ENCODE measurements at regions not wholly inside any gene's neighbourhood (a gene's known extent, or its start where the extent isn't known, plus 50 kb on each side); places are given as distances from the start of the nearest gene placed in this dataset.

DNA sequence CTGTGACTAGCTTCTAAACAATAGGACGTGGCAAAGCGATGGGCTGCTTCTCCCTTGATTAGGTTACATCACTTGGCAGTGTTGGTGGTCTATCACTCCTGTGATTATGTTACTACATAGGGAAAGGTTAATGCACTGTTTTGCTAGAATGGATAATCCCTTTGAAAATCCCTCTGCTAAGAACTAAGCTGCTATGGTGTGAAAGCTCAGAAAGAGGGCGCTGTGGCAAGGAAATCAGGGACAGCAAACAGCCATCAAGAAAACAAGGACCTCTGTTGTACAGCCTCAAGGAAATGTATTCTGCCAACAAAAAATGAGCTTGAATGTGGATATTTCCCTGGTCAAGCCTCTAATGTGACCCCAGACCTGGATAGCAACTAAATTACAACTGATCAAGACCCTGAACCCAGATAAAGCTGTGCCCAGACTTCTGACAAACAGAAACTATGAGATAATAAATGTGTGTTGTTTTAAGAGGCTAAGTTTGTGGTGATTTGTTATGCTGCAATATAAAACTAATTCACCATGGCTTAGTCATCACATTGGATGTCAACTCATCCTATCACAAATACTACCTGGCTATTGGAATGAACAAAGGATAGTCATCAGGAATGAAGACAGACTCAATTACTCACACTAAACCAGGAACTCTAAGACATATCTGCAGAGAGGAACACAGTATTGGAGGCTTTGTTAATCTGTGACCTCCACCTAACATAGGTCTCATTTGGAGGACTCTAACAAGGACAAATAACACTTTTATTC lies 1215.9 kb downstream of the EFNA5 start:
- FAIRE-seq (no peak), DNase-seq (peak in 3 of 5 donors; percentile 10 to 60 (median 51))
- Histone ChIP-seq H3K27me3 (ENCODE audit: control insufficient read depth, insufficient read depth, low read length) (no peaks in the 10 kb centered on the region), H3K27ac (ENCODE audit: low read depth in 2 of 2, low read length in 2 of 2) (no peak overlapping the region), H3K4me1 (ENCODE audit: control insufficient read depth in 2 of 3, insufficient read depth in 2 of 3, low read depth in 1 of 3, low read length in 3 of 3) (no peaks in the 10 kb centered on the region), H3K36me3 (ENCODE audit: control insufficient read depth in 2 of 3, insufficient read depth in 3 of 3, low read length in 3 of 3) (no peaks in the 10 kb centered on the region), H3K9ac (ENCODE audit: low read length in 3 of 3) (no peak overlapping the region), H3K4me3 (ENCODE audit: low read length in 3 of 3) (no peak overlapping the region), H3K9me3 (ENCODE audit: control insufficient read depth in 2 of 3, insufficient read depth in 1 of 3, low read length in 3 of 3) (no peaks in the 10 kb centered on the region)
- intact Hi-C loops (cut with DNase I): no loop called here
- TF ChIP-seq CTCF (IDR thresholded peaks at IDR 0.05; ENCODE audit: borderline replicate concordance, extremely low read depth, insufficient read depth): peak; percentile 27

DNA sequence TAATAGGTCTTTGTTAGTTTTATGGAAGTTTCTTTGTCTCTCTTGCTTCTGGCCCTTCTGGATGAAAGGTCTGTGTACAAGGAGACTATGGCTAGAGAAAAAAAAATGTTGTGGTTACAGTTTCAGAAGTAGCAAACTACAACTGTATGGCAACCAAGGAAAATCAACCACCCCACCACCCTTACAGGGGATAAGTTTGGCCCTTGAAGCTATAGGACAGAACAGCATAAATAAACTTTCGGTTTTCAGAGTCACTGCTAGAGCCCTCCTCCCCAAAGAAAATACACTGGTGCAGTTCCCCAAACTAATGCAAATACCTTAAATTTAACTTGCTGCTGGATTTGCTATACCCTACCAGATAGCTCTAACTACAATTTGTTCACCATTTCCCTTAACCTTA lies 1216.7 kb downstream of the EFNA5 start:
- H3K9me3 ChIP-seq (ENCODE audit: control insufficient read depth in 2 of 3, insufficient read depth in 1 of 3, low read length in 3 of 3): no peaks in the 10 kb centered on the region
- no peaks in the 10 kb centered on the region for H3K4me1 ChIP-seq (ENCODE audit: control insufficient read depth in 2 of 3, insufficient read depth in 2 of 3, low read depth in 1 of 3, low read length in 3 of 3)
- H3K36me3 ChIP-seq (ENCODE audit: control insufficient read depth in 2 of 3, insufficient read depth in 3 of 3, low read length in 3 of 3): no peaks in the 10 kb centered on the region
- H3K27me3 ChIP-seq (ENCODE audit: control insufficient read depth, insufficient read depth, low read length): no peaks in the 10 kb centered on the region
- H3K4me3 ChIP-seq (ENCODE audit: low read length in 3 of 3): no peak overlapping the region
- no peak overlapping the region for H3K27ac ChIP-seq (ENCODE audit: low read depth in 2 of 2, low read length in 2 of 2)
- DNase-seq (no peak), FAIRE-seq (no peak)
- TF ChIP-seq CTCF (IDR thresholded peaks at IDR 0.05; ENCODE audit: borderline replicate concordance, extremely low read depth, insufficient read depth): no peak
- intact Hi-C loops (cut with DNase I): no loop called here
- H3K9ac ChIP-seq (ENCODE audit: low read length in 3 of 3): no peak overlapping the region

- no peak for DNase-seq
- H3K4me1 ChIP-seq (ENCODE audit: control insufficient read depth in 2 of 3, insufficient read depth in 2 of 3, low read depth in 1 of 3, low read length in 3 of 3): no peaks in the 10 kb centered on the region
- no peak for TF ChIP-seq CTCF (IDR thresholded peaks at IDR 0.05; ENCODE audit: borderline replicate concordance, extremely low read depth, insufficient read depth)
- H3K4me3 ChIP-seq (ENCODE audit: low read length in 3 of 3): no peak overlapping the region
- no peaks in the 10 kb centered on the region for H3K27me3 ChIP-seq (ENCODE audit: control insufficient read depth, insufficient read depth, low read length)
- intact Hi-C loops (cut with DNase I): no loop called here
- H3K36me3 ChIP-seq (ENCODE audit: control insufficient read depth in 2 of 3, insufficient read depth in 3 of 3, low read length in 3 of 3): no peaks in the 10 kb centered on the region
- no peaks in the 10 kb centered on the region for H3K9me3 ChIP-seq (ENCODE audit: control insufficient read depth in 2 of 3, insufficient read depth in 1 of 3, low read length in 3 of 3)
- no peak overlapping the region for H3K9ac ChIP-seq (ENCODE audit: low read length in 3 of 3)
- no peak overlapping the region for H3K27ac ChIP-seq (ENCODE audit: low read depth in 2 of 2, low read length in 2 of 2)
- no peak for FAIRE-seq
These were observed 1218.7 kb downstream of the EFNA5 start for GRCh38 chr5:106451998-106452397.

DNA sequence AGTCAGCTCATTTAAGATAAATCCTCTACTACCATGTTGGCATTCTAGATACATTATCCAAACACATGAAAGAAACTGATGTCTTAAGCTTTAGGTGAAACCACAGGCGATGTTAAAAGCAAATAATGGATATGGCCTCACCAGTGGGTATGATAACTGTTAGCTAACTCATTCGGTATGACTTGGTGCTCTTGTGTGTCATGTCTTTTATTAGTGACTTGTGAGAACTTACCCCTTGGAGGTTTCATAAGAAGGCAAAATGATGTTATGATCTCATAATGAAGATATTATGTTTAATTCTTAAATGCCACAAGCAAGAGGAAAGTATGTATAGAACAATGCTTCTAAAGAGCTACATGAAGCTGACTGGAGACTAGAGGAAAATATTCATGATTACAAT lies 1227.0 kb downstream of the EFNA5 start:
- FAIRE-seq (no peak), DNase-seq (no peak)
- Histone ChIP-seq H3K4me1 (ENCODE audit: control insufficient read depth in 2 of 3, insufficient read depth in 2 of 3, low read depth in 1 of 3, low read length in 3 of 3) (no peaks in the 10 kb centered on the region), H3K27me3 (ENCODE audit: control insufficient read depth, insufficient read depth, low read length) (no peaks in the 10 kb centered on the region), H3K27ac (ENCODE audit: low read depth in 2 of 2, low read length in 2 of 2) (no peak overlapping the region), H3K36me3 (ENCODE audit: control insufficient read depth in 2 of 3, insufficient read depth in 3 of 3, low read length in 3 of 3) (no peaks in the 10 kb centered on the region), H3K9me3 (ENCODE audit: control insufficient read depth in 2 of 3, insufficient read depth in 1 of 3, low read length in 3 of 3) (no peaks in the 10 kb centered on the region), H3K9ac (ENCODE audit: low read length in 3 of 3) (no peak overlapping the region), H3K4me3 (ENCODE audit: low read length in 3 of 3) (no peak overlapping the region)
- intact Hi-C loops (cut with DNase I): no loop called here
- TF ChIP-seq CTCF (IDR thresholded peaks at IDR 0.05; ENCODE audit: borderline replicate concordance, extremely low read depth, insufficient read depth): no peak
